GM10266 (cell line): ENCODE measurements at regions not wholly inside any gene's neighbourhood (a gene's known extent, or its start where the extent isn't known, plus 50 kb on each side); places are given as distances from the start of the nearest gene placed in this dataset.
A peak's percentile ranks its signal among the peaks of the same experiment; 100 is the strongest.
"Not testable (repeated sequence)": the region's sequence is repeated elsewhere in the genome, so short reads cannot be mapped to it uniquely, and the experiment has no call there.

ENCODE experiments used
- DNase-seq: peaks from one replicate; pipeline ENCODE4 v3.0.0; 2012; ENCODE audit errors: extremely low spot score
- TF ChIP-seq, protein P1 (sequence below): IDR thresholded peaks from 2 replicates; pipeline ENCODE4 v1.5.1; 2012; ENCODE audit warnings: mild to moderate bottlenecking, low read depth; ENCODE audit not compliant: control insufficient read depth, insufficient read depth; ENCODE audit errors: missing control alignments

DNA sequence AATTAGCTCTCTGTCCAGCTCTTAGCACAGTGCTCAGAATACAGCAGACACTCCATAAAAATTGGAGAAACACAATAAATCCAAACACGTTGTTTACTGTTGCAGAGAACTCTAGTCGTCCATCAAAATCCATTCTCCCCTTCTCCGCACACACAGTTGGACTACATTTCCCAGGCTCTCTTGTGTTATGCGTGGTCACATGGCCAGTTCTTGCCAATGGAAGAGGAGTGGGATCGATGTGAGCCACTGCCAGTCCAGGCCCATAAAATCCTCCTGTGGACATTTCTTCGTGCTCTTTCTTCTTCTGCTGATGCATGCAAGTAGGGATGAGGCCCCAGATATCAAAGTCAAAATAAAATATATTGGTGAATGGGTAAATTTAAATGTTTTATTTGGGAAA lies 114.3 kb upstream of the FMN2 start:
- DNase-seq, result no peak
- TF ChIP-seq, protein P1, sequence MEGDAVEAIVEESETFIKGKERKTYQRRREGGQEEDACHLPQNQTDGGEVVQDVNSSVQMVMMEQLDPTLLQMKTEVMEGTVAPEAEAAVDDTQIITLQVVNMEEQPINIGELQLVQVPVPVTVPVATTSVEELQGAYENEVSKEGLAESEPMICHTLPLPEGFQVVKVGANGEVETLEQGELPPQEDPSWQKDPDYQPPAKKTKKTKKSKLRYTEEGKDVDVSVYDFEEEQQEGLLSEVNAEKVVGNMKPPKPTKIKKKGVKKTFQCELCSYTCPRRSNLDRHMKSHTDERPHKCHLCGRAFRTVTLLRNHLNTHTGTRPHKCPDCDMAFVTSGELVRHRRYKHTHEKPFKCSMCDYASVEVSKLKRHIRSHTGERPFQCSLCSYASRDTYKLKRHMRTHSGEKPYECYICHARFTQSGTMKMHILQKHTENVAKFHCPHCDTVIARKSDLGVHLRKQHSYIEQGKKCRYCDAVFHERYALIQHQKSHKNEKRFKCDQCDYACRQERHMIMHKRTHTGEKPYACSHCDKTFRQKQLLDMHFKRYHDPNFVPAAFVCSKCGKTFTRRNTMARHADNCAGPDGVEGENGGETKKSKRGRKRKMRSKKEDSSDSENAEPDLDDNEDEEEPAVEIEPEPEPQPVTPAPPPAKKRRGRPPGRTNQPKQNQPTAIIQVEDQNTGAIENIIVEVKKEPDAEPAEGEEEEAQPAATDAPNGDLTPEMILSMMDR, result no peak

DNA sequence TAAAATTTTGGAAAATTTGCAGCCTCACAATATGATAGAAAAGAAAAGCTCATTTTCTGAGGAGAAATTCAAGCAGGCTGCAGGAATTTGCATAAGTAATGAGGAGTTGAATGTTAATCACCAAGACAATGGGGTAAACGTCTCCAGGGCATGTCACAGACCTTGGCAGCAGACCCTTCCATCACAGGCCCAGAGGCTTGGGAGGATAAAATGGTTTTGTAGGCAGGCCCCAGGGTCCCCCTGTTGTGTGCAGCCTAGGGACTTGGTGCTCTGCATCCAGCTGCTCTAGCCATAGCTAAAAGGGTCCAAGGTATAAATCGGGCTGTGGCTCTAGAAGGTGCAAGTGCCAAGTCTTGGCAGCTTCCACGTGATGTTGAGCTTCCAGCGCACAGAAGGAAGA lies 112.2 kb upstream of the FMN2 start:
- DNase-seq, result no peak
- TF ChIP-seq, protein P1, result no peak

DNA sequence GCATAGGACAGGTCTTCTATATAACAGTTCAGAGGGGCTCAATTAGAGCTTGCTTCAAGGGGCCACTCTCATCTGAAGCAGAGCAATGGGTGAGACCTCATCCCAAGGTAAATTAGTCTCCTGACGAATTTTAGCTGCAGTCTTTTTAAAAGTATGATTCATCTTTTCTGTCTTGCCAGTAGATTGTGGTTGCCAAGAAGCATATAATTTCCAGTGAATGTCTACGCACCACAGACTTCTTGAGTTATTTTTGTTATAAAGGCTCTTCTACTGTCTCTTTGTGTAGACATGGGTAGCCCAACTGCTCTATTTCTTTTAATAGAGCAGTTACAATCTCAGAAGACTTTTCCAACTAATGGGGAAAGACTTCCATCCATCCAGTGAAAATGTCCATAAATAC lies 108.9 kb upstream of the FMN2 start:
- TF ChIP-seq, protein P1, result no peak
- no peak for DNase-seq

DNA sequence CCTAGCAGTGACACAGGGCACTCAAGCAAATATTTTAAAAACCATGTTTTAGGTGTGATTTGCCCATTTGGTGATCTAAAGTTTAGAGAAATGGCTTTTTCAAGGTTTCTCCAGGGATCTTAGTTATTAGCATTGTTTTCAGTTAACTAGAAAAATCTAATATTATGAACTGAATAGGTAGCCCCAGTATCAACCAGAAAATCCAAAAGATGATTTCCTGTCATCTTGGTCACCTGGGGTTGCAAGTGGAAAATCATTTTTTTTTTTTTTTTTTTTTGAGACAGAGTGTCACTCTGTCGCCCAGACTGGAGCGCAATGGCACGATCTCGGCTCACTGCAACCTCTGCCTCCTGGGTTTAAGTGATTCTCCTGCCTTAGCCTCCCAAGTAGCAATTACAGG lies 106.6 kb upstream of the FMN2 start:
- no peak for DNase-seq
- TF ChIP-seq, protein P1, result no peak

DNA sequence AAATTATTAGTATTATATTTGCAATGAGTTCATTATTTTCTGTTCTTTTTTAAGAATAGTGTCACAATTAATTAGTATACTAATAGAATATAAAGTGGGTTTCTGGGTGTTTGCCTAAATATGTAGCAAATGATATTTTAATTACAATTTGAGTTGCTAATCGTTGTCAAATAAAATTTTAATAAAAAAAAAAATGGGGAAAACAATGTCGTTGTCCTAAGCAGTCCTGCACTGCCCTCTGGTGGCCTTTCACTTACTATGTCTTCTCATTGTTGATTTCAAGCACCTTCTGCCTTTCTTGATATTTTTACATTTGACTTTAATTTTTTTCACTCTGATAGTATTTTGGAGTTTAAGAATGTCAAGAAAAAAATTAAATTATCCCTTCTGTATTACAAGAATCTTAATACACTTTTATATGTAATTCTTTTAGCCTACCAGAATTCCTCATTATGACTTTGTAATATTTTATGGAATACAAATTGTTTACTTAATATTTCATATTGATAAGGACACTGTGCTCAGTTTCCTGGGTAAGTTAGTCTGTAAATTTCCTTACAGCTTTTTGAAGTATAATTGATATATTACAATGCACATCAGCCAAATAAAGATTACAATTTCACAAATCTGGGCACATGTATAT lies 104.5 kb upstream of the FMN2 start:
- DNase-seq, result no peak
- TF ChIP-seq, protein P1, result peak; percentile 49

DNA sequence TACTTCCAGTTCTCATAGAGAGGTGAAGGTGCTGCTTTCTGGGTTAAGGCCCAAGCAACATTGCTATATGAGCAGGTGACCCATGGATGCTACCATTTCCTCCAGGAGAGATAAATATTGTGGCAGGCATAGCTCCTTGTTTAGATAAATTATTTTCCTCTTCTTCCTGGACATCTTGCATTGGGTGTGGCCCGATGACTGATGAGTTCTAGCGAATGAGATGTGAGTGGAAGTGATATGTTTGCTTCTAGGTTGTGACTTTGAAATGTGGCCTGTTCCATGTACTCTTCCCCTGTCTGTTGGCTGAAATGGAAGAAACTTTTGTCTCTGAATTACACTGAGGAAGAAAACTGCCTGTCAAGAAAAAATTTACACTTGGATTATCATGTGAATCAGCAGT lies 101.7 kb upstream of the FMN2 start:
- no peak for DNase-seq
- TF ChIP-seq, protein P1, result no peak

DNA sequence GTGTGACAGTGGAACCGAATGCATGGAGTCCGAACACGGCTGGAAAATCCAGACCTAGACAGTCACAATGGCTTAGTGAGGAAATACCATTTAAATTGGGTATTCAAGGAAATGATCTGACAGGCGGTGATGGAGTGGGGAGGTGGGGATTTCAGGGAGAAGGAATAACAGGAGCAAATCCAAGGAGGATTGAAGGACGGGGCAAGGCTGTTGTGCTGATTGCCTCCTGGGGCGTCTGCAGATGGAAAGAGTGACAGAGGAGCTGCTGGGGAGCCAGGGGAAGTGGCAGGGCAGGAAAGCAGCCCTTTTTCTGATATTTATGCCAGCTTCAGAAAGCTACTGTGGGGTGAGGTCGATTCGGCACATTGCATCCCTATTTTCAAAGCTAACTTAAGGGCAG lies 99.1 kb upstream of the FMN2 start:
- not testable (repeated sequence) for DNase-seq

DNA sequence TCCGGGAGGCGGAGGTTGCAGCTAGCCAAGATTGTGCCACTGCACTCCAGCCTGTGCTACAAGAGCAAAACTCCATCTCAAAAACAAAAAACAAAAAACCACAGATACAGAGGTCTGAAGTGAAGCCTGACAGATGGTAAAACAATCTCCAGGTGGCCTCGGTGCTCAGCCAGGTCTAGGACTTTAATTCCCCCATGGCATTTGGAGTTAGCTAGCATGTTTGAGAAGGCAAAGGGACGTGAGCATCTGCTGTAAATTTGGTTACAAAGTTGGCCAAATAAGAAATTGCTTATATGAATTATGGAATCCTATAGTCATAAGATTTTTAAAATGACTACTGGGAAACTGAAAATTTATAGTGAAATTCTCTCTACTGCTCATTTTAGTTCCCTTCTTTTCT lies 98.3 kb upstream of the FMN2 start:
- no peak for DNase-seq
- TF ChIP-seq, protein P1, result no peak
